K562 (cell line): ENCODE measurements at regions not wholly inside any gene's neighbourhood (a gene's known extent, or its start where the extent isn't known, plus 50 kb on each side); places are given as distances from the start of the nearest gene placed in this dataset.

ENCODE experiments used
- E2F1 ChIP-seq: sonication (generic); formaldehyde crosslinking; IDR thresholded peaks from 2 replicates; pipeline ENCODE4 v1.8.1; 2023; ENCODE audit warnings: mild to moderate bottlenecking, missing genetic modification reagents, moderate library complexity
- GATAD2A ChIP-seq: fragments of 450-650 bp; IDR thresholded peaks from 2 replicates; pipeline ENCODE4 v1.6.1; 2017
- PBX2 ChIP-seq, 2 experiments: IDR thresholded peaks in 1 of 2; conservative IDR thresholded peaks in 1 of 2; 2 replicates each; pipeline ENCODE4 v1.6.1; 2016; ENCODE audit warnings: low read depth in 2 of 2, mild to moderate bottlenecking in 1 of 2, missing compliant biosample characterization in 1 of 2, missing genetic modification characterization in 1 of 2, moderate library complexity in 1 of 2
- PTRF ChIP-seq: fragments of 450-650 bp; IDR thresholded peaks from 2 replicates; pipeline ENCODE4 v1.6.1; 2016; ENCODE audit warnings: mild to moderate bottlenecking, missing genetic modification characterization, missing compliant biosample characterization
- THAP12 ChIP-seq: fragments of 250-450 bp; sonication (Bioruptor Pico); IDR thresholded peaks from 2 replicates; pipeline ENCODE4 v1.9.0; 2021; ENCODE audit warnings: mild to moderate bottlenecking, inconsistent platforms
- ZNF124 ChIP-seq: sonication (generic); formaldehyde crosslinking; IDR thresholded peaks from 2 replicates; pipeline ENCODE4 v1.8.1; 2022; ENCODE audit warnings: missing genetic modification reagents

- TF ChIP-seq E2F1 (CRISPR knock-in tag) (no peak), ZNF124 (CRISPR knock-in tag) (no peak), PBX2 (CRISPR knock-in tag; IDR thresholded peaks at IDR 0.05; ENCODE audit: low read depth) (no peak), PBX2 (tag; conservative IDR thresholded peaks at IDR 0.05; ENCODE audit: low read depth) (no peak), PTRF (no peak), GATAD2A (no peak), THAP12 (no peak)
Observed at GRCh38 chr4:182169987-182170386, 73.2 kb upstream of the TENM3 start (continued).
